IMR-90 (cell line): ENCODE measurements at regions not wholly inside any gene's neighbourhood (a gene's known extent, or its start where the extent isn't known, plus 50 kb on each side); places are given as distances from the start of the nearest gene placed in this dataset.

Experiments used
- ATAC-seq: fragments of 200-7000 bp; cut with Tn5 transposase; 2 replicates; pipeline ENCODE4 v1.9.1; 2020; ENCODE audit warnings: low read depth, mild to moderate bottlenecking, moderate library complexity
- BruUV-seq: library from RNA; stranded (reverse); fragments of 400-500 nt; replicated peaks from 2 replicates; lab custom pipeline; 2021; lab: Mats Ljungman, UMichigan
- CTCF ChIA-PET: fragments of 300-600 bp; formaldehyde crosslinking; extraction: SDS; loops from one replicate; lab custom pipeline; 2021; ENCODE audit warnings: antibody characterized with exemption; lab: Yijun Ruan, JAX
- POLR2A ChIA-PET: fragments of 300-600 bp; sonication (Branson Sonifier 250); formaldehyde crosslinking; loops from one replicate; lab custom pipeline; 2022; ENCODE audit warnings: antibody characterized with exemption; ENCODE audit not compliant: unreplicated experiment; lab: Charles Lee
- DNase-seq: peaks from one replicate; pipeline ENCODE4 v3.0.0; 2013
- H2AFZ ChIP-seq: replicated peaks from 2 replicates; pipeline ENCODE3; 2013; ENCODE audit warnings: low read length, mild to moderate bottlenecking; ENCODE audit not compliant: poor library complexity
- H2AK5ac ChIP-seq: 2 replicates; pipeline ENCODE4 v1.6.1; 2013; ENCODE audit warnings: low read depth, low read length, inconsistent platforms
- H2AK9ac ChIP-seq: replicated peaks from 2 replicates; pipeline ENCODE3; 2013; ENCODE audit warnings: mild to moderate bottlenecking, low read depth, low read length, moderate library complexity; ENCODE audit not compliant: poor library complexity
- H2BK120ac ChIP-seq: 2 replicates; pipeline ENCODE4 v1.6.1; 2013; ENCODE audit warnings: low read depth, low read length, inconsistent platforms
- H2BK15ac ChIP-seq: 3 replicates; pipeline ENCODE4 v1.6.1; 2013; ENCODE audit warnings: low read depth, low read length, inconsistent platforms
- H2BK20ac ChIP-seq: 2 replicates; pipeline ENCODE4 v1.6.1; 2013; ENCODE audit warnings: low read depth, mild to moderate bottlenecking, inconsistent platforms, low read length, moderate library complexity
- H2BK5ac ChIP-seq: 2 replicates; pipeline ENCODE4 v1.6.1; 2013; ENCODE audit warnings: mild to moderate bottlenecking, low read depth, low read length, inconsistent platforms; ENCODE audit not compliant: poor library complexity, severe bottlenecking
- H3K14ac ChIP-seq: replicated peaks from 2 replicates; pipeline ENCODE4 v1.6.1; 2013; ENCODE audit warnings: low read depth, low read length, inconsistent platforms
- H3K18ac ChIP-seq: 2 replicates; pipeline ENCODE4 v1.6.1; 2013; ENCODE audit warnings: low read depth, low read length, control low read depth
- H3K23ac ChIP-seq: 2 replicates; pipeline ENCODE4 v1.6.1; 2013; ENCODE audit warnings: low read depth, low read length, inconsistent platforms
- H3K27ac ChIP-seq: 2 replicates; pipeline ENCODE4 v1.5.1; 2013; ENCODE audit warnings: mild to moderate bottlenecking, control low read depth, low read length; ENCODE audit not compliant: insufficient read depth
- H3K27me3 ChIP-seq: 2 replicates; pipeline ENCODE4 v1.6.1; 2013; ENCODE audit warnings: low read length; ENCODE audit not compliant: control insufficient read depth, insufficient read depth
- H3K36me3 ChIP-seq: 2 replicates; pipeline ENCODE4 v1.6.1; 2013; ENCODE audit warnings: low read length, mixed read lengths; ENCODE audit not compliant: control insufficient read depth, insufficient read depth
- H3K4ac ChIP-seq: 2 replicates; pipeline ENCODE4 v1.6.1; 2013; ENCODE audit warnings: low read depth, low read length, inconsistent platforms
- H3K4me1 ChIP-seq: 2 replicates; pipeline ENCODE4 v1.6.1; 2013; ENCODE audit warnings: low read length, mixed read lengths; ENCODE audit not compliant: control insufficient read depth, insufficient read depth
- H3K4me2 ChIP-seq: 2 replicates; pipeline ENCODE4 v1.6.1; 2013; ENCODE audit warnings: low read depth, mild to moderate bottlenecking, control low read depth, low read length, moderate library complexity
- H3K4me3 ChIP-seq: 2 replicates; pipeline ENCODE4 v1.5.1; 2013; ENCODE audit warnings: low read depth, mild to moderate bottlenecking, control low read depth, low read length, moderate library complexity; ENCODE audit not compliant: insufficient read depth
- H3K56ac ChIP-seq: 2 replicates; pipeline ENCODE4 v1.6.1; 2013; ENCODE audit warnings: low read length, inconsistent platforms; ENCODE audit not compliant: insufficient read depth; ENCODE audit errors: extremely low read depth
- H3K79me1 ChIP-seq, 2 experiments: 2 replicates each; pipeline ENCODE4 v1.6.1; 2013; ENCODE audit warnings: low read length in 2 of 2, inconsistent platforms in 1 of 2, low read depth in 1 of 2
- H3K9ac ChIP-seq: 2 replicates; pipeline ENCODE4 v1.6.1; 2013; ENCODE audit warnings: low read depth, low read length, control low read depth
- H3K9me1 ChIP-seq: 2 replicates; pipeline ENCODE4 v1.6.1; 2013; ENCODE audit warnings: low read length, inconsistent platforms; ENCODE audit not compliant: insufficient read depth
- H3K9me3 ChIP-seq: 2 replicates; pipeline ENCODE4 v1.6.1; 2013; ENCODE audit warnings: low read length; ENCODE audit not compliant: control insufficient read depth, insufficient read depth
- H4K20me1 ChIP-seq: 2 replicates; pipeline ENCODE4 v1.6.1; 2013; ENCODE audit warnings: low read length, inconsistent platforms; ENCODE audit not compliant: insufficient read depth
- H4K5ac ChIP-seq: 2 replicates; pipeline ENCODE4 v1.6.1; 2013; ENCODE audit warnings: mild to moderate bottlenecking, low read depth, low read length, control low read depth
- H4K8ac ChIP-seq, 2 experiments: 2 replicates each; pipeline ENCODE4 v1.6.1; 2013; ENCODE audit warnings: low read depth in 2 of 2, low read length in 2 of 2, control low read depth in 1 of 2, inconsistent platforms in 1 of 2
- H4K91ac ChIP-seq: 2 replicates; pipeline ENCODE4 v1.6.1; 2013; ENCODE audit warnings: low read depth, low read length, inconsistent platforms; ENCODE audit not compliant: insufficient read depth
- BHLHE40 ChIP-seq: fragments of 150-350 bp; IDR thresholded peaks from 2 replicates; pipeline ENCODE4 v1.6.1; 2016; ENCODE audit warnings: mild to moderate bottlenecking, low read depth, low read length
- CEBPB ChIP-seq: IDR thresholded peaks from 2 replicates; pipeline ENCODE4 v1.6.1; 2012; ENCODE audit warnings: low read depth, low read length, improper control_type of control experiment
- CHD1 ChIP-seq: IDR thresholded peaks from 2 replicates; pipeline ENCODE4 v1.6.1; 2012; ENCODE audit warnings: low read depth, low read length, improper control_type of control experiment
- FOS ChIP-seq: fragments of 150-350 bp; IDR thresholded peaks from 2 replicates; pipeline ENCODE4 v1.6.1; 2016; ENCODE audit warnings: low read depth, low read length
- MAFK ChIP-seq: IDR thresholded peaks from 2 replicates; pipeline ENCODE4 v1.6.1; 2012; ENCODE audit warnings: low read depth, low read length, improper control_type of control experiment
- MAZ ChIP-seq: IDR thresholded peaks from 2 replicates; pipeline ENCODE4 v1.6.1; 2012; ENCODE audit warnings: low read depth, mild to moderate bottlenecking, low read length, improper control_type of control experiment, moderate library complexity, borderline replicate concordance
- MXI1 ChIP-seq: IDR thresholded peaks from 2 replicates; pipeline ENCODE4 v1.6.1; 2012; ENCODE audit warnings: low read depth, mild to moderate bottlenecking, low read length, moderate library complexity, borderline replicate concordance
- NFE2L2 ChIP-seq: fragments of 150-350 bp; IDR thresholded peaks from 2 replicates; pipeline ENCODE4 v1.6.1; 2016; ENCODE audit warnings: low read depth, mild to moderate bottlenecking, low read length
- POLR2A ChIP-seq: IDR thresholded peaks from 2 replicates; pipeline ENCODE4 v1.6.1; 2012; ENCODE audit warnings: mild to moderate bottlenecking, low read depth, low read length
- RAD21 ChIP-seq: IDR thresholded peaks from 2 replicates; pipeline ENCODE4 v1.6.1; 2012; ENCODE audit warnings: low read length, improper control_type of control experiment
- RCOR1 ChIP-seq: IDR thresholded peaks from 2 replicates; pipeline ENCODE4 v1.6.1; 2012; ENCODE audit warnings: mild to moderate bottlenecking, low read length, improper control_type of control experiment; ENCODE audit not compliant: insufficient replicate concordance
- RFX5 ChIP-seq: IDR thresholded peaks from 2 replicates; pipeline ENCODE4 v1.8.0; 2012; ENCODE audit warnings: low read depth, mild to moderate bottlenecking, low read length, moderate library complexity
- SMC3 ChIP-seq: fragments of 150-350 bp; IDR thresholded peaks from 2 replicates; pipeline ENCODE4 v1.6.1; 2016; ENCODE audit warnings: low read depth, mild to moderate bottlenecking, antibody characterized with exemption, low read length, moderate library complexity
- WGBS, 2 experiments: methylation state at CpG; one replicate each; pipeline versions ENCODE4 v1.1.5 to v1.1.7; 2013; ENCODE audit warnings: missing lambda C conversion rate in 2 of 2; ENCODE audit not compliant: insufficient read length in 1 of 2; ENCODE audit errors: extremely low coverage in 2 of 2; 5-methylcytosine and 5-hydroxymethylcytosine counted together
- dilution Hi-C: fragments of 300-500 bp; cut with HindIII; formaldehyde crosslinking; loops from one replicate; pipeline ENCODE4 v1.14.3; 2018; ENCODE audit warnings: low sequenced_read_pairs; ENCODE audit not compliant: unreplicated experiment
- in situ Hi-C: fragments of 300-500 bp; cut with MboI; formaldehyde crosslinking; loops from 3 replicates; pipeline ENCODE4 v1.14.3; 2019; ENCODE audit warnings: low sequenced_read_pairs, inconsistent platforms, mixed read lengths
- intact Hi-C: fragments of 100-400 bp; cut with micrococcal nuclease; formaldehyde crosslinking; loops from 2 replicates; pipeline ENCODE4 v1.10.0; 2022
- TF ChIP-seq, protein P1 (sequence below): fragments of 150-350 bp; IDR thresholded peaks from 2 replicates; pipeline ENCODE4 v1.6.1; 2016; ENCODE audit warnings: low read depth, mild to moderate bottlenecking, low read length, moderate library complexity, borderline replicate concordance
- TF ChIP-seq, protein P2 (sequence below): conservative IDR thresholded peaks from 2 replicates; pipeline ENCODE4 v1.5.1; 2012; ENCODE audit warnings: mild to moderate bottlenecking, low read depth, low read length, improper control_type of control experiment

DNA sequence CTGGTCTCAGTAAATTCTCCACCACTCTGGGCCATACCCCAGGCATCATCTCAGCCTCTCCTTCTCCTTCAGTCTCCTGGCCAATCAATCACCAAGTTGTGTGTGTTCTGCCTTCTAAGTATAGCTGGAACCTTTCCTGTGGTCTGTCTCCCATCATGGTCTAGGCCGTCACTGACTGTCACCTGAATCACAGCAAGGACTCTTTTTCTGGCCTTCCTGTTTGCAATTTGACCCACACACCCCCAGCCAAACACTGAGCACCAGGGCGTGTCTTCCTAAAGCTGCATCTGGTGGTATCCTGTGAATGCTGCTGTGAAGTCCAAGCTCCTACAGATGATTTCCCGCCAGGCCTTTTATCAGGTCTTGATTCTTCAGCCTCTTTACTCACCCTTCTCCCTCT is 52.6 kb upstream of the PRELID3B start:
- H3K36me3 ChIP-seq: no peaks in the 10 kb centered on the region
- no peaks in the 10 kb centered on the region for H3K79me1 ChIP-seq
- CTCF ChIA-PET: interaction anchor here (0.5 kb wide), 1 partner anchor 1428 kb away, joined by 3 read pairs; no protein-coding TSS in a partner anchor
- no peaks in the 10 kb centered on the region for H3K9me1 ChIP-seq
- no peak overlapping the region for H2BK15ac ChIP-seq
- no peak overlapping the region for H2BK5ac ChIP-seq
- H2AK5ac ChIP-seq: no peak overlapping the region
- intact Hi-C loops: no loop called here
- TF ChIP-seq, protein P1, sequence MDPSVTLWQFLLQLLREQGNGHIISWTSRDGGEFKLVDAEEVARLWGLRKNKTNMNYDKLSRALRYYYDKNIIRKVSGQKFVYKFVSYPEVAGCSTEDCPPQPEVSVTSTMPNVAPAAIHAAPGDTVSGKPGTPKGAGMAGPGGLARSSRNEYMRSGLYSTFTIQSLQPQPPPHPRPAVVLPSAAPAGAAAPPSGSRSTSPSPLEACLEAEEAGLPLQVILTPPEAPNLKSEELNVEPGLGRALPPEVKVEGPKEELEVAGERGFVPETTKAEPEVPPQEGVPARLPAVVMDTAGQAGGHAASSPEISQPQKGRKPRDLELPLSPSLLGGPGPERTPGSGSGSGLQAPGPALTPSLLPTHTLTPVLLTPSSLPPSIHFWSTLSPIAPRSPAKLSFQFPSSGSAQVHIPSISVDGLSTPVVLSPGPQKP: no peak
- TF ChIP-seq CEBPB (no peak), CHD1 (no peak), RFX5 (no peak), RCOR1 (no peak), RAD21 (no peak), BHLHE40 (no peak), FOS (no peak), MXI1 (no peak), MAZ (no peak), NFE2L2 (no peak), MAFK (no peak), SMC3 (no peak), POLR2A (no peak)
- TF ChIP-seq, protein P2, sequence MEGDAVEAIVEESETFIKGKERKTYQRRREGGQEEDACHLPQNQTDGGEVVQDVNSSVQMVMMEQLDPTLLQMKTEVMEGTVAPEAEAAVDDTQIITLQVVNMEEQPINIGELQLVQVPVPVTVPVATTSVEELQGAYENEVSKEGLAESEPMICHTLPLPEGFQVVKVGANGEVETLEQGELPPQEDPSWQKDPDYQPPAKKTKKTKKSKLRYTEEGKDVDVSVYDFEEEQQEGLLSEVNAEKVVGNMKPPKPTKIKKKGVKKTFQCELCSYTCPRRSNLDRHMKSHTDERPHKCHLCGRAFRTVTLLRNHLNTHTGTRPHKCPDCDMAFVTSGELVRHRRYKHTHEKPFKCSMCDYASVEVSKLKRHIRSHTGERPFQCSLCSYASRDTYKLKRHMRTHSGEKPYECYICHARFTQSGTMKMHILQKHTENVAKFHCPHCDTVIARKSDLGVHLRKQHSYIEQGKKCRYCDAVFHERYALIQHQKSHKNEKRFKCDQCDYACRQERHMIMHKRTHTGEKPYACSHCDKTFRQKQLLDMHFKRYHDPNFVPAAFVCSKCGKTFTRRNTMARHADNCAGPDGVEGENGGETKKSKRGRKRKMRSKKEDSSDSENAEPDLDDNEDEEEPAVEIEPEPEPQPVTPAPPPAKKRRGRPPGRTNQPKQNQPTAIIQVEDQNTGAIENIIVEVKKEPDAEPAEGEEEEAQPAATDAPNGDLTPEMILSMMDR: no peak
- no peak overlapping the region for H3K23ac ChIP-seq
- no peak overlapping the region for H3K4me2 ChIP-seq
- no TSS peak for BruUV-seq
- H3K56ac ChIP-seq: no peak overlapping the region; the same call in 1 of the 2 replicates
- H4K91ac ChIP-seq: no peak overlapping the region
- H4K8ac ChIP-seq: no peak overlapping the region
- no peak overlapping the region for H2AFZ ChIP-seq
- H2BK120ac ChIP-seq: no peak overlapping the region
- H4K5ac ChIP-seq: no peak overlapping the region
- H3K4ac ChIP-seq: no peak overlapping the region
- H3K4me1 ChIP-seq: no peaks in the 10 kb centered on the region
- peaks cover 9% of the 10 kb centered on the region for H3K27me3 ChIP-seq
- H2BK20ac ChIP-seq: no peak overlapping the region
- ATAC-seq (no peak), DNase-seq (no peak)
- 66% methylated on average over 2 of the region's 3 CpGs; no CpG with 5 or more reads in 1 of the 2 experiments for WGBS, 2 experiments
- POLR2A ChIA-PET: no interaction called here
- no peak overlapping the region for H2AK9ac ChIP-seq
- no peak overlapping the region for H3K27ac ChIP-seq
- no peak overlapping the region for H3K9ac ChIP-seq
- H4K20me1 ChIP-seq: no peaks in the 10 kb centered on the region
- no peak overlapping the region for H3K18ac ChIP-seq
- no peak overlapping the region for H3K4me3 ChIP-seq
- in situ Hi-C loops: no loop called here
- no peaks in the 10 kb centered on the region for H3K9me3 ChIP-seq
- H3K14ac ChIP-seq: no peak overlapping the region
- dilution Hi-C loops: no loop called here
